MM.1S (cell line): ENCODE measurements at regions not wholly inside any gene's neighbourhood (a gene's known extent, or its start where the extent isn't known, plus 50 kb on each side); places are given as distances from the start of the nearest gene placed in this dataset.

Source experiments
- DNase-seq: peaks from one replicate; pipeline ENCODE4 v3.0.0-alpha.2; 2015
- H2AFZ ChIP-seq: fragments of 300-600 bp; sonication (generic); 2 replicates; pipeline ENCODE4 v1.6.0; 2016; ENCODE audit warnings: antibody characterized with exemption, low read length
- H3F3A ChIP-seq: fragments of 300-600 bp; sonication (generic); 2 replicates; pipeline ENCODE4 v1.6.1; 2016; ENCODE audit warnings: mild to moderate bottlenecking, antibody characterized with exemption, low read length, moderate library complexity, mixed read lengths; ENCODE audit not compliant: insufficient read depth
- H3K27ac ChIP-seq: fragments of 300-600 bp; sonication (generic); 2 replicates; pipeline ENCODE4 v1.5.1; 2016; ENCODE audit warnings: mild to moderate bottlenecking, low read length
- H3K27me3 ChIP-seq: fragments of 300-600 bp; sonication (generic); replicated peaks from 2 replicates; pipeline ENCODE4 v1.6.0; 2016; ENCODE audit warnings: low read length; ENCODE audit not compliant: insufficient read depth
- H3K36me3 ChIP-seq: fragments of 300-600 bp; sonication (generic); replicated peaks from 2 replicates; pipeline ENCODE4 v1.6.1; 2016; ENCODE audit warnings: mild to moderate bottlenecking, low read length, mixed read lengths; ENCODE audit not compliant: insufficient read depth
- H3K4me1 ChIP-seq: fragments of 300-600 bp; sonication (generic); 2 replicates; pipeline ENCODE4 v1.6.1; 2016; ENCODE audit warnings: low read length, mixed read lengths
- H3K4me2 ChIP-seq: fragments of 300-600 bp; sonication (generic); 2 replicates; pipeline ENCODE4 v1.6.0; 2016; ENCODE audit warnings: low read depth, low read length
- H3K4me3 ChIP-seq: fragments of 300-600 bp; sonication (generic); 2 replicates; pipeline ENCODE4 v1.5.1; 2016; ENCODE audit warnings: low read length, mixed read lengths
- H3K79me2 ChIP-seq: fragments of 300-600 bp; sonication (generic); 2 replicates; pipeline ENCODE4 v1.6.1; 2016; ENCODE audit warnings: mixed run types, low read length, mixed read lengths
- H3K9ac ChIP-seq: fragments of 300-600 bp; sonication (generic); 2 replicates; pipeline ENCODE4 v1.6.1; 2016; ENCODE audit warnings: low read length, mixed read lengths
- H3K9me2 ChIP-seq: fragments of 300-600 bp; sonication (generic); replicated peaks from 2 replicates; pipeline ENCODE4 v1.6.1; 2016; ENCODE audit warnings: mild to moderate bottlenecking, low read length, mixed read lengths; ENCODE audit not compliant: insufficient read depth
- H3K9me3 ChIP-seq: fragments of 300-600 bp; sonication (generic); replicated peaks from 2 replicates; pipeline ENCODE4 v1.6.1; 2016; ENCODE audit warnings: mild to moderate bottlenecking, low read length, mixed read lengths; ENCODE audit not compliant: insufficient read depth
- H4K20me1 ChIP-seq: fragments of 300-600 bp; sonication (generic); 2 replicates; pipeline ENCODE4 v1.6.1; 2016; ENCODE audit warnings: mild to moderate bottlenecking, low read length, moderate library complexity, mixed read lengths; ENCODE audit not compliant: insufficient read depth
- CTCF ChIP-seq: fragments of 300-600 bp; sonication (generic); IDR thresholded peaks from 2 replicates; pipeline ENCODE4 v1.5.1; 2016; ENCODE audit warnings: antibody characterized with exemption, low read length, mixed read lengths
- EZH2 ChIP-seq: fragments of 300-600 bp; sonication (generic); optimal IDR thresholded peaks from 2 replicates; pipeline ENCODE3; 2017; ENCODE audit warnings: low read depth, mild to moderate bottlenecking, antibody characterized with exemption, low read length, mixed read lengths
- EZH2phosphoT487 ChIP-seq: fragments of 300-600 bp; sonication (generic); IDR thresholded peaks from 2 replicates; pipeline ENCODE4 v1.6.1; 2018; ENCODE audit warnings: antibody characterized with exemption, low read length

GRCh38 chr6:86357877-86358276 lies 579.5 kb upstream of the HTR1E start:
- Histone ChIP-seq H3K9me2 (no peaks in the 10 kb centered on the region), H2AFZ (no peak overlapping the region), H3K36me3 (no peaks in the 10 kb centered on the region), H3K27me3 (no peaks in the 10 kb centered on the region), H3K4me3 (no peak overlapping the region), H4K20me1 (no peaks in the 10 kb centered on the region), H3K4me2 (no peak overlapping the region), H3K27ac (no peak overlapping the region), H3K9me3 (no peaks in the 10 kb centered on the region), H3F3A (no peaks in the 10 kb centered on the region), H3K4me1 (no peaks in the 10 kb centered on the region), H3K9ac (no peak overlapping the region), H3K79me2 (no peaks in the 10 kb centered on the region)
- TF ChIP-seq CTCF (no peak), EZH2phosphoT487 (no peak), EZH2 (no peak)
- no peak for DNase-seq

- TF ChIP-seq EZH2phosphoT487 (no peak), EZH2 (no peak), CTCF (no peak)
- DNase-seq: no peak
- no peaks in the 10 kb centered on the region for H3K9me3 ChIP-seq
- no peaks in the 10 kb centered on the region for H3K4me1 ChIP-seq
- no peak overlapping the region for H3K4me2 ChIP-seq
- no peaks in the 10 kb centered on the region for H3K9me2 ChIP-seq
- H3K36me3 ChIP-seq: no peaks in the 10 kb centered on the region
- H3K27ac ChIP-seq: no peak overlapping the region
- no peaks in the 10 kb centered on the region for H4K20me1 ChIP-seq
- no peak overlapping the region for H3K9ac ChIP-seq
- H2AFZ ChIP-seq: no peak overlapping the region
- no peak overlapping the region for H3K4me3 ChIP-seq
- no peaks in the 10 kb centered on the region for H3K79me2 ChIP-seq
- no peaks in the 10 kb centered on the region for H3K27me3 ChIP-seq
- no peaks in the 10 kb centered on the region for H3F3A ChIP-seq
Observed at GRCh38 chr6:86355271-86355670, 582.1 kb upstream of the HTR1E start.

- Histone ChIP-seq H3F3A (no peaks in the 10 kb centered on the region), H3K4me1 (no peaks in the 10 kb centered on the region), H3K27ac (no peak overlapping the region), H2AFZ (no peak overlapping the region), H3K79me2 (no peaks in the 10 kb centered on the region), H3K4me2 (no peak overlapping the region), H3K9me2 (no peaks in the 10 kb centered on the region), H4K20me1 (no peaks in the 10 kb centered on the region), H3K27me3 (no peaks in the 10 kb centered on the region), H3K9ac (no peak overlapping the region), H3K4me3 (no peak overlapping the region), H3K36me3 (no peaks in the 10 kb centered on the region), H3K9me3 (no peaks in the 10 kb centered on the region)
- no peak for DNase-seq
- no peak for TF ChIP-seq EZH2phosphoT487
- no peak for TF ChIP-seq CTCF
- TF ChIP-seq EZH2: no peak
Observed at GRCh38 chr6:86331919-86332318, 605.4 kb upstream of the HTR1E start.
